Choroid plexus epithelial cell (primary cell): ENCODE measurements at regions not wholly inside any gene's neighbourhood (a gene's known extent, or its start where the extent isn't known, plus 50 kb on each side); places are given as distances from the start of the nearest gene placed in this dataset.
"Not testable (repeated sequence)": the region's sequence is repeated elsewhere in the genome, so short reads cannot be mapped to it uniquely, and the experiment has no call there.

Experiments used
- DNase-seq: peaks from one replicate; pipeline ENCODE4 v3.0.0-alpha.2; 2010; ENCODE audit warnings: low read depth
- H3K4me3 ChIP-seq: 2 replicates; pipeline ENCODE4 v1.5.1; 2011; ENCODE audit warnings: low read depth, mild to moderate bottlenecking, control low read depth, low read length, moderate library complexity
- CTCF ChIP-seq: conservative IDR thresholded peaks from 2 replicates; pipeline ENCODE4 v1.5.1; 2011; ENCODE audit warnings: low read depth, mild to moderate bottlenecking, control low read depth, inconsistent platforms, low read length, moderate library complexity

GRCh38 chr17:22514315-22514714, 822.0 kb downstream of the KCNJ18 start:
- DNase-seq, result no peak
- no peak for TF ChIP-seq CTCF
- no peak overlapping the region for H3K4me3 ChIP-seq

GRCh38 chr17:22514767-22515320, 822.5 kb downstream of the KCNJ18 start:
- no peak for DNase-seq
- no peak for TF ChIP-seq CTCF
- H3K4me3 ChIP-seq, result no peak overlapping the region

GRCh38 chr17:22515599-22515998, 823.3 kb downstream of the KCNJ18 start:
- DNase-seq, result no peak
- H3K4me3 ChIP-seq, result no peak overlapping the region
- TF ChIP-seq CTCF, result no peak

- DNase-seq, result no peak
- H3K4me3 ChIP-seq, result no peak overlapping the region
- TF ChIP-seq CTCF, result no peak
Measured at GRCh38 chr17:22516861-22517636, 824.7 kb downstream of the KCNJ18 start.

GRCh38 chr17:22517716-22518115, 825.4 kb downstream of the KCNJ18 start:
- no peak for TF ChIP-seq CTCF

GRCh38 chr17:22518185-22518584, 825.9 kb downstream of the KCNJ18 start:
- no peak overlapping the region for H3K4me3 ChIP-seq
- TF ChIP-seq CTCF, result no peak
- no peak for DNase-seq

More at GRCh38 chr17:22517716-22518115, 825.4 kb downstream of the KCNJ18 start:
- H3K4me3 ChIP-seq, result no peak overlapping the region
- no peak for DNase-seq

- not testable (repeated sequence) for H3K4me3 ChIP-seq, DNase-seq
Measured at GRCh38 chr17:22548873-22549272, 856.5 kb downstream of the KCNJ18 start.

- not testable (repeated sequence) for H3K4me3 ChIP-seq, DNase-seq
Measured at GRCh38 chr17:22551695-22552415, 859.5 kb downstream of the KCNJ18 start.
